ENCODE measurements at regions not wholly inside any gene's neighbourhood (a gene's known extent, or its start where the extent isn't known, plus 50 kb on each side); places are given as distances from the start of the nearest gene placed in this dataset.

GRCh38 chr9:101902051-101902450, 163.6 kb upstream of the GRIN3A start:
- no peaks in the 10 kb centered on the region for H3K9me3 ChIP-seq
- no peak overlapping the region for H3K4me3 ChIP-seq
- WGBS = 67% methylated on average over 2 of the region's 2 CpGs
- no peak for TF ChIP-seq CTCF (IDR thresholded peaks at IDR 0.05)
- no peak for TF ChIP-seq POLR2A (IDR thresholded peaks at IDR 0.05)
- no peak for TF ChIP-seq POLR2AphosphoS5 (IDR thresholded peaks at IDR 0.05)
- no peak for TF ChIP-seq EP300 (IDR thresholded peaks at IDR 0.05)
- no peaks in the 10 kb centered on the region for H3K4me1 ChIP-seq
- no peak overlapping the region for H3K27ac ChIP-seq
- DNase-seq (ENCODE audit: low spot score in 2 of 2) = no peak
- no peaks in the 10 kb centered on the region for H3K27me3 ChIP-seq
- no peaks in the 10 kb centered on the region for H3K36me3 ChIP-seq

- DNase-seq (ENCODE audit: low spot score in 2 of 2) = no peak
- Histone ChIP-seq H3K36me3 (no peaks in the 10 kb centered on the region), H3K4me1 (no peaks in the 10 kb centered on the region), H3K27me3 (no peaks in the 10 kb centered on the region), H3K4me3 (no peak overlapping the region), H3K27ac (no peak overlapping the region), H3K9me3 (no peaks in the 10 kb centered on the region)
- 88% methylated on average over 1 of the region's 1 CpG for WGBS
- no peak for TF ChIP-seq POLR2A (IDR thresholded peaks at IDR 0.05)
Measured at GRCh38 chr9:101897196-101897595, 158.7 kb upstream of the GRIN3A start.

- WGBS = 73% methylated on average over 7 of the region's 7 CpGs
- TF ChIP-seq POLR2AphosphoS5 (IDR thresholded peaks at IDR 0.05) (no peak), EP300 (IDR thresholded peaks at IDR 0.05) (no peak)
- Histone ChIP-seq H3K27ac (no peak overlapping the region), H3K4me3 (no peak overlapping the region), H3K4me1 (no peaks in the 10 kb centered on the region), H3K9me3 (no peaks in the 10 kb centered on the region), H3K27me3 (no peaks in the 10 kb centered on the region), H3K36me3 (no peaks in the 10 kb centered on the region)
- DNase-seq (ENCODE audit: low spot score in 2 of 2) = no peak
Measured at GRCh38 chr9:101893661-101894646, 155.5 kb upstream of the GRIN3A start.

GRCh38 chr9:101881508-101881907, 143.1 kb upstream of the GRIN3A start:
- TF ChIP-seq CTCF (IDR thresholded peaks at IDR 0.05) (no peak), POLR2A (IDR thresholded peaks at IDR 0.05) (no peak), EP300 (IDR thresholded peaks at IDR 0.05) (no peak), POLR2AphosphoS5 (IDR thresholded peaks at IDR 0.05) (no peak)
- Histone ChIP-seq H3K4me3 (no peak overlapping the region), H3K27me3 (no peaks in the 10 kb centered on the region), H3K36me3 (no peaks in the 10 kb centered on the region), H3K9me3 (no peaks in the 10 kb centered on the region), H3K27ac (no peak overlapping the region), H3K4me1 (no peaks in the 10 kb centered on the region)
- WGBS = 59% methylated on average over 2 of the region's 2 CpGs
- DNase-seq (ENCODE audit: low spot score in 2 of 2) = no peak

GRCh38 chr9:101880846-101881245, 142.4 kb upstream of the GRIN3A start:
- Histone ChIP-seq H3K4me1 (no peaks in the 10 kb centered on the region), H3K4me3 (no peak overlapping the region)

More at GRCh38 chr9:101880846-101881245, 142.4 kb upstream of the GRIN3A start:
- Histone ChIP-seq H3K27ac (no peak overlapping the region), H3K36me3 (no peaks in the 10 kb centered on the region), H3K27me3 (no peaks in the 10 kb centered on the region), H3K9me3 (no peaks in the 10 kb centered on the region)
- TF ChIP-seq CTCF (IDR thresholded peaks at IDR 0.05) (no peak), POLR2A (IDR thresholded peaks at IDR 0.05) (no peak), EP300 (IDR thresholded peaks at IDR 0.05) (no peak), POLR2AphosphoS5 (IDR thresholded peaks at IDR 0.05) (no peak)
- no peak for DNase-seq (ENCODE audit: low spot score in 2 of 2)
